Activated CD4-positive, CD25-positive, alpha-beta regulatory T cell treated with anti-CD3 and anti-CD28 coated beads, Interleukin-2, amount 50 U/mL, for 16 hours (primary cell): ENCODE measurements at regions not wholly inside any gene's neighbourhood (a gene's known extent, or its start where the extent isn't known, plus 50 kb on each side); places are given as distances from the start of the nearest gene placed in this dataset.
"Not testable (repeated sequence)": the region's sequence is repeated elsewhere in the genome, so short reads cannot be mapped to it uniquely, and the experiment has no call there.

ENCODE experiments used
- DNase-seq: peaks from one replicate; pipeline ENCODE4 v3.0.0-alpha.2; 2020; ENCODE audit warnings: low read depth, low spot score

GRCh38 chr7:4437916-4438315 is 244.2 kb upstream of the FOXK1 start:
- DNase-seq = no peak

GRCh38 chr7:4438723-4439245 is 243.3 kb upstream of the FOXK1 start:
- DNase-seq = no peak

DNA sequence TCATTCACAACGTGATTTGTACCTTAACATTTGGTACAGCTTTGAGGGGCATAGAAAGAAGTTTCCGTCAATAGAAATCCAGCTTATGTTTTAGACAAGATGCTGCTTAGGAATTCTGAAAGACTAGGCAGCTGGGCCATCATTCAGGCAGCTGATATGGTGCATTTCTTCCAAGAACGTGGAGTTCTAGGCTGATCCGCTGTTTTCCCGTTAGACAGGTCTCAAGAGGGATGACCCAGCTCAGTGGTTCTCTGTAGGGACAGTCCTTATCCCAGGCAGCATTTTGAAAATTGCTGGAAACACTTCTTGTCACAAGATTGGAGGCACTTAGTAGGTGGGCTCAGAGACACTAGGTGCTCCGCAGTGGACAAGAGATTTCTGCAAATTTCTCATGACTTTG is 242.7 kb upstream of the FOXK1 start:
- DNase-seq = no peak

GRCh38 chr7:4444106-4444505 is 238.0 kb upstream of the FOXK1 start:
- no peak for DNase-seq

- DNase-seq = no peak
Measured at GRCh38 chr7:4445777-4446176, 236.3 kb upstream of the FOXK1 start.

GRCh38 chr7:4449263-4449662 is 232.8 kb upstream of the FOXK1 start:
- DNase-seq = no peak

- DNase-seq = no peak
Measured at GRCh38 chr7:4450483-4450882, 231.6 kb upstream of the FOXK1 start.

- DNase-seq = no peak
Measured at GRCh38 chr7:4460597-4460996, 221.5 kb upstream of the FOXK1 start.

GRCh38 chr7:4461531-4461930 is 220.6 kb upstream of the FOXK1 start:
- DNase-seq = no peak

- DNase-seq = no peak
Measured at GRCh38 chr7:4468320-4469102, 213.6 kb upstream of the FOXK1 start.

- no peak for DNase-seq
Measured at GRCh38 chr7:4470246-4470645, 211.8 kb upstream of the FOXK1 start.

- DNase-seq = no peak
Measured at GRCh38 chr7:4472728-4473127, 209.4 kb upstream of the FOXK1 start.

- no peak for DNase-seq
Measured at GRCh38 chr7:4479367-4480039, 202.6 kb upstream of the FOXK1 start.

- DNase-seq = not testable (repeated sequence)
Measured at GRCh38 chr7:4480131-4480530, 202.0 kb upstream of the FOXK1 start.

DNA sequence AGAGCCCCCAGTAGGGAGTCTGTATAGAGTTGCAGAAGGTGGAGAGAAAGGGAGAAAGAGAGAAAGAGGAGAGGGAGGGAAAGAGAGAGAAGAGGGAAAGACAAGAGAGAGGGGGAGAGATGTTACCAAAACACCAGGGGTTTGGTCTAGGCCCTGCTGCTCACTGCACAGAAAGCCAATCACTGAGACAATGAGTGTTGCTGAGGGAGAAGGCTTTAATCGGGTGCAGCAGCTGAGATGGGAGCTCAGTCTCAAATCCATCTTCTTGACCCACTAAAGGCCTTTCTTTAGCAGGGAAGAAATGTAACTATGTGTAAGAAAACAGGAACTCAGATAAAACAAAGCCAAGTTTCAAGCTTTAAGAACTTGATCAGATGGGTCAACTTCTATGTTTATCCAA is 198.2 kb upstream of the FOXK1 start:
- no peak for DNase-seq

DNA sequence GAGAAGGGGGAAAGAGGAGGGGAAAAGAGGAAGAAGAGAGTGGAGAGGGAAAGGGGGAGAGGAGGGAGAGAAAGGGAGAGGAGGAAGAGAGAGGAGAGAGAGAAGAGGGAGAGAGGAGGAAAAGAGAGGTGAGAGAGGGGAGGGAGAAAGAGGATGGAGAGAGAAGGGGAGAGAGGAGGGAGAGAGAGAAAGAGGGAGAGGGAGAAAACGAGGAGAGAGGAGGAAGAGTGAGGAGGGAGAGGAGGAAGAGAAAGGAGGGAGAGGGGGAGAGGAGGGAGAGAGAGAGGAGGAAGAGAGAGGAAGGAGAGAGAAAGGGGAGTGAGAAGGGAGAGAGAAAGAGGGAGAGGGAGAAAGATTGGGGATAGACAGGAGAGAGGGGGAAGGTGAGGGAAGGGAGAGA is 197.6 kb upstream of the FOXK1 start:
- no peak for DNase-seq

GRCh38 chr7:4486907-4487306 is 195.2 kb upstream of the FOXK1 start:
- DNase-seq = no peak

DNA sequence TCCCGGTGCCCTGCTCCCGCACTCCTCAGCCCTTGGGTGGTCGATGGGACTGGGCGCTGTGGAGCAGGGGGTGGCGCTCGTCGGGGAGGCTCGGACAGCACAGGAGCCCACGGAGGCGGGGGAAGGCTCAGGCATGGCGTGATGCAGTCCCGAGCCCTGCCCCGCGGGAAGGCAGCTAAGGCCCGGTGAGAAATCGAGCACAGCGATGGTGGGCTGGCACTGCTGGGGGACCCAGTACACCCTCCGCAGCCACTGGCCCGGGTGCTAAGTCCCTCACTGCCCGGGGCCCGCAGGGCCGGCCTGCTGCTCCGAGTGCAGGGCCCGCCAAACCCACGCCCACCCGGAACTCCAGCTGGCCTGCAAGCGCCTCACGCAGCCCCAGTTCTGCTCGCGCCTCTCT is 185.2 kb upstream of the FOXK1 start:
- DNase-seq = not testable (repeated sequence)

- DNase-seq = no peak
Measured at GRCh38 chr7:4500812-4501211, 181.3 kb upstream of the FOXK1 start.

DNA sequence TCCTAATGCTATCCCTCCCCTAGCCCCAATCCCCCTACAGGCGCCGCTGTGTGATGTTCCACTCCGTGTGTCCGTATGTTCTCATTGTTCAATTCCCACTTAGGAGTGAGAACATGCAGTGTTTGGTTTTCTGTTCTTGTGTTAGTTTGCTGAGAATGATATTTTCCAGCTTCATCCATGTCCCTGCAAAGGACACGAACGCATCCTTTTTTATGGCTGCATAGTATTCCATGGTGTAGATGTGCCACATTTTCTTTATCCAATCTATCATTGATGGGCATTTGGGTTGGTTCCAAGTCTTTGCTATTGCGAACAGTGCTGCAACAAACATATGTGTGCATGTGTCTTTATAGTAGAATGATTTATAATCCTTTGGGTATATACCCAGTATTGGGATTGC is 174.2 kb upstream of the FOXK1 start:
- not testable (repeated sequence) for DNase-seq

DNA sequence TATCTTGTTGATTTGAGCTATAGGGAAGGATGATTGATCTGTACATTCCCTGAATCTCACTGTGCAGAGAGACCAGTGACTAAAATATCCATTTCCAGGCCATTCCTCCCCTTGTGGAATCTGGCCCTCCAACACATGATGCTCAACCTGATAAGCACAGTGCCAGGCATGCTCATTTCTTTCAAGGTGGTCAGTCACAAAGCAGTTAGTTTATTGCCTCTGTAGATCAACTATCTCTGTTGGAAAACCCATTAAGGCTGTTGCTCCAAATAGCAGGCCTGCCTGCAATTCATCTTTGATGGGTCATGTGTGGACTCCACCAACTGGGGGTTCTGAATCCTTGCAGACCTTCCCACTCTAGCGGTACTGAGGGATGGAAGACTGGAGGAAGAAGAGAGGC is 168.6 kb upstream of the FOXK1 start:
- DNase-seq = no peak

DNA sequence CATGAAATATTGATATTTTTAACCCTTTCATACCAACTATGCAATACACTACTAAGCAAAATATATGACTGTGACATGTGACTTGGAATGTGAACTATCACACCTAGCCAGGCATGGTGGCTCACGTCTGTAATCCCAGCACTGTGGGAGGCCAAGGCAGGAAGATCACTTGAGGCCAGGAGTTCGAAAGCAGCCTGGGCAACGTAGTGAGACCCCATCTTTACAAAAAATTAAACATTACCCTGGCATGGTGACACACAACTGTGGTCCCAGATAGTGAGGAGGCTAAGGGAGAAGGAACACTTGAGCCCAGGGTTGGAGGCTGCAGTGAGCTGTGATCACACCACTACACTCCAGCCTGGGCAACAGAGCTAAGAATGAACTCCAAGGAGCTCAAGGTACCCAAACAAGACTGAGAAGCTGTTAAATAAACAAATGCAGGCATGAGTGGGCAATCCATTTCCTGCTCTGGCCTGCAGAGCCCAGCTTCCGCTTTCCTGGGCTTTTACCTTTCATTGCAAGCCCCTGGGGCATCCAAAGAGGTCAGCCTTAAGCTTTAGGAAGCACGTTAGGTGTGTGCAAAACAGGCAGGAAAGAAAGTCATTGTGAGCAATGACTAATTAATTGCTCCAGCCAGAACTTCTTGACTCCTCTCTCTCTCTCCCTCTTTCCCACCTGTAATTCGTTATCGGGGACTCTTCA is 162.1 kb upstream of the FOXK1 start:
- no peak for DNase-seq

DNA sequence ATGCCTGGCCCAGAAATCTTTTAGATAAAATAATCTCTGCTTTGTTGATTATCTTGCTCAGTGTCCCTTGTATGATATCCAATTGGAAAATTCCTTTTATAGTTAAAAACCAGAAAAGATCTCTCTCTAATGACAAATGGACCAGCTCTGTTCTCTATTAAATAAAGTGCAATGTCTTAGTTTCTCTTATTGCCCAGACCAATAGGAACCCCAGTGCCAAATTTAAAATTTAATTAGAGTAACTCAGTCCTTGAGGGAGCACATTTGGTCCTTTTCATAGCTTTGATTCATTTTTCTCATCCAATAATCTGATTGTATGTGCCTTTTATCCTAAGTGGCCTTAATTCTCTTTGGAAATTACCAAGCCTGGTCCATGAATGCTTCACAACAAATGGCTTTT is 158.9 kb upstream of the FOXK1 start:
- no peak for DNase-seq
